Esophagus muscularis mucosa (tissue), 3 donors: ENCODE measurements at regions not wholly inside any gene's neighbourhood (a gene's known extent, or its start where the extent isn't known, plus 50 kb on each side); places are given as distances from the start of the nearest gene placed in this dataset.

Experiments
- CTCF ChIP-seq, 3 experiments: fragments of 200-600 bp in 2 of 3; fragments of 450-650 bp in 1 of 3; sonication (generic) in 2 of 3; IDR thresholded peaks; one replicate each; pipeline ENCODE4 v1.5.1; 2017 to 2019; ENCODE audit warnings: antibody characterized with exemption in 3 of 3, mild to moderate bottlenecking in 2 of 3, moderate library complexity in 1 of 3
- POLR2A ChIP-seq: fragments of 450-650 bp; IDR thresholded peaks from one replicate; pipeline ENCODE4 v1.6.1; 2017; ENCODE audit warnings: antibody characterized with exemption, moderate library complexity, mild to moderate bottlenecking, low read depth
- POLR2AphosphoS5 ChIP-seq, 2 donors: sonication (generic); formaldehyde crosslinking; IDR thresholded peaks; one replicate each; pipeline ENCODE4 v1.6.1; 2017; ENCODE audit warnings: antibody characterized with exemption in 2 of 2

GRCh38 chr5:2164586-2164985 is 281.9 kb upstream of the IRX4 start:
- no peak for TF ChIP-seq CTCF (IDR thresholded peaks at IDR 0.05)
- TF ChIP-seq POLR2AphosphoS5 (IDR thresholded peaks at IDR 0.05): no peak
- TF ChIP-seq POLR2A: no peak
